IPS-18a (cell line): ENCODE measurements at regions not wholly inside any gene's neighbourhood (a gene's known extent, or its start where the extent isn't known, plus 50 kb on each side); places are given as distances from the start of the nearest gene placed in this dataset.

ENCODE experiments used
- H3K27ac ChIP-seq: one replicate; pipeline ENCODE4 v1.5.1; 2013; ENCODE audit warnings: low read length
- H3K27me3 ChIP-seq: one replicate; pipeline ENCODE4 v1.6.1; 2013; ENCODE audit warnings: mild to moderate bottlenecking, low read length; ENCODE audit not compliant: control insufficient read depth, insufficient read depth
- H3K36me3 ChIP-seq: one replicate; pipeline ENCODE4 v1.6.1; 2013; ENCODE audit warnings: low read depth, low read length; ENCODE audit not compliant: control insufficient read depth
- H3K4me1 ChIP-seq: one replicate; pipeline ENCODE4 v1.6.1; 2013; ENCODE audit warnings: low read depth, low read length; ENCODE audit not compliant: control insufficient read depth
- H3K4me3 ChIP-seq: one replicate; pipeline ENCODE4 v1.5.1; 2013; ENCODE audit warnings: low read length
- H3K9ac ChIP-seq: one replicate; pipeline ENCODE4 v1.6.1; 2013; ENCODE audit warnings: mild to moderate bottlenecking, low read length, moderate library complexity
- H3K9me3 ChIP-seq: one replicate; pipeline ENCODE4 v1.6.1; 2013; ENCODE audit warnings: low read depth, low read length; ENCODE audit not compliant: control insufficient read depth

- Histone ChIP-seq H3K9me3 (no peaks in the 10 kb centered on the region), H3K4me3 (no peak overlapping the region), H3K36me3 (no peaks in the 10 kb centered on the region), H3K27me3 (no peaks in the 10 kb centered on the region), H3K4me1 (peaks cover 11% of the 10 kb centered on the region), H3K9ac (no peak overlapping the region), H3K27ac (no peak overlapping the region)
These were observed 167.9 kb upstream of the BRINP1 start for GRCh38 chr9:119537138-119537537.

GRCh38 chr9:119533504-119533903 lies 164.3 kb upstream of the BRINP1 start:
- peaks cover 11% of the 10 kb centered on the region for H3K4me1 ChIP-seq
- no peak overlapping the region for H3K4me3 ChIP-seq
- no peak overlapping the region for H3K9ac ChIP-seq
- no peaks in the 10 kb centered on the region for H3K27me3 ChIP-seq
- H3K27ac ChIP-seq: no peak overlapping the region
- H3K36me3 ChIP-seq: no peaks in the 10 kb centered on the region
- H3K9me3 ChIP-seq: no peaks in the 10 kb centered on the region

DNA sequence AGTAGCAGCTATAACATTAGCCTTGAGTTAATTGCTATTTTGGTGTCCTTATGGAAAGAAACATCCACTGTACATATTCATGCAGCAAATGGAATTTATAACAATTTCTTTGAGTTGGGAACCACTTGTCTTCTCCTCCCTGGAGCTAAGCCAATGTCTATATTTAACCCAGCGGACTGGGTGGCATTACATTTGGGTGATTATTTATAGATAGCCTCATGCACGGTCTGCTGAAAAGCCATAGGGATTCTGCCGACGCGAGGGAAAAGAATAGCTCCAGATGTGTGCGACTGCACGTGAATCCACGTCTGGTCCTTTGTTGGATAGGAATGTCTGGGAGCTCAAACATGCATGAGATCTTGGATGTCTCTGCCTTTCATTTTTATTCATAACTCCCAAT lies 157.5 kb upstream of the BRINP1 start:
- Histone ChIP-seq H3K4me3 (no peak overlapping the region), H3K4me1 (no peaks in the 10 kb centered on the region), H3K27me3 (no peaks in the 10 kb centered on the region)

GRCh38 chr9:119523508-119523907 lies 154.3 kb upstream of the BRINP1 start:
- Histone ChIP-seq H3K9ac (no peak overlapping the region), H3K36me3 (no peaks in the 10 kb centered on the region), H3K4me3 (no peak overlapping the region), H3K4me1 (no peaks in the 10 kb centered on the region), H3K27ac (no peak overlapping the region), H3K9me3 (no peaks in the 10 kb centered on the region), H3K27me3 (no peaks in the 10 kb centered on the region)

More for the DNA sequence above, 157.5 kb upstream of the BRINP1 start:
- Histone ChIP-seq H3K27ac (no peak overlapping the region), H3K9ac (no peak overlapping the region), H3K9me3 (no peaks in the 10 kb centered on the region), H3K36me3 (no peaks in the 10 kb centered on the region)

GRCh38 chr9:119522381-119522780 lies 153.1 kb upstream of the BRINP1 start:
- no peak overlapping the region for H3K27ac ChIP-seq
- H3K27me3 ChIP-seq: no peaks in the 10 kb centered on the region
- H3K36me3 ChIP-seq: no peaks in the 10 kb centered on the region
- no peaks in the 10 kb centered on the region for H3K9me3 ChIP-seq
- no peak overlapping the region for H3K9ac ChIP-seq
- H3K4me3 ChIP-seq: no peak overlapping the region
- H3K4me1 ChIP-seq: no peaks in the 10 kb centered on the region

DNA sequence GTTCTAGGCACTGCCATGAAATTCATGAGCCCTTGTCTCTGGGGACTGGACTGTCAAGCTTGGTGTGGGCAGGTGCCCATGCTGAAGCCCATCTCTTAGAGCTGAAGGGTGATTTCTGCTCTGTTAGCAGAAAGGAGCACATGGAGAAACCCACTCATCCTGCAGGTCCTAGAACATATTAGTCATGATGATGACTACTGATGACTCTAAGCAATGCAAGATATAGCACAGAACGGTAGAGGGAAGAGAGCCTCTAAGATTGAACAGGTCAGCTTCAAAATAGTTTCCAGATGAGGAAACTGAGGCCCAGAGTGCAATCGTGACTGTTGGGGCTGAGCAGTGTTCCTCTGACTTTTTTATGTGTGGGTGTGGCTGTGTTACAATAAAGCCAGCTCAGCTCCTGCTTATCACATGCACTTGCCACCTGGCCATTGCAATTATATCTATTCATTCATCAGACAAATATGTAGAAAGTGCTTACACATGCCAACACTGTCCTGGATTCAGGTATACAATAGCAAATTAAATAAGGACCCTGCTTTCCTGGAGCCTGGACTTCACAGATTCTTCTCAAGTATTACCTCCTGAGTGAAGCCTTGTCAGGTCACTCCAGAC lies 140.2 kb upstream of the BRINP1 start:
- H3K4me3 ChIP-seq: no peak overlapping the region
- H3K9ac ChIP-seq: no peak overlapping the region
- no peaks in the 10 kb centered on the region for H3K4me1 ChIP-seq
- no peaks in the 10 kb centered on the region for H3K36me3 ChIP-seq
- H3K27me3 ChIP-seq: no peaks in the 10 kb centered on the region
- H3K9me3 ChIP-seq: no peaks in the 10 kb centered on the region
- no peak overlapping the region for H3K27ac ChIP-seq

DNA sequence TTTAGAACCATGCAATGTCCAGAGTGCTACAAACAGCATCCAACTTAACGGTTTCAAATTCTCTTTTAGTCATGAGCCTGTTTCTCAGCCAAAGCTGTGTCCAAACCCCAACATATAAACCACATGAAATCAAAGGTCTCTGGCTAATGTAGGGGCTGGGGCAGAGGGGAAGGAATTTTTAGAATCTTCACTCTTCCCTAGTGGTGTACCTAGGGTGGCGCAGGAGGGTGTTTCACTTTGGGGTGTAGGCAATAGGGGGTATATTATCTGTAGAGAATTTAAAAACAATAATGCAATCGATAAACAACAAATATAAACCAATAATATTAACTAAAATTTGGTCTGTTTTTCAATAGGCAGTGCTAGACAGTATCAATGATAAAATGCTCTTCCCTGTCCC lies 132.1 kb upstream of the BRINP1 start:
- H3K4me1 ChIP-seq: no peaks in the 10 kb centered on the region
- no peaks in the 10 kb centered on the region for H3K36me3 ChIP-seq
- H3K27ac ChIP-seq: no peak overlapping the region
- no peaks in the 10 kb centered on the region for H3K9me3 ChIP-seq
- H3K9ac ChIP-seq: no peak overlapping the region
- no peaks in the 10 kb centered on the region for H3K27me3 ChIP-seq
- H3K4me3 ChIP-seq: no peak overlapping the region

- H3K4me3 ChIP-seq: no peak overlapping the region
- H3K9ac ChIP-seq: no peak overlapping the region
- no peaks in the 10 kb centered on the region for H3K4me1 ChIP-seq
- no peak overlapping the region for H3K27ac ChIP-seq
- H3K36me3 ChIP-seq: no peaks in the 10 kb centered on the region
- H3K9me3 ChIP-seq: no peaks in the 10 kb centered on the region
- H3K27me3 ChIP-seq: no peaks in the 10 kb centered on the region
These were observed 131.0 kb upstream of the BRINP1 start for GRCh38 chr9:119500072-119500771.

DNA sequence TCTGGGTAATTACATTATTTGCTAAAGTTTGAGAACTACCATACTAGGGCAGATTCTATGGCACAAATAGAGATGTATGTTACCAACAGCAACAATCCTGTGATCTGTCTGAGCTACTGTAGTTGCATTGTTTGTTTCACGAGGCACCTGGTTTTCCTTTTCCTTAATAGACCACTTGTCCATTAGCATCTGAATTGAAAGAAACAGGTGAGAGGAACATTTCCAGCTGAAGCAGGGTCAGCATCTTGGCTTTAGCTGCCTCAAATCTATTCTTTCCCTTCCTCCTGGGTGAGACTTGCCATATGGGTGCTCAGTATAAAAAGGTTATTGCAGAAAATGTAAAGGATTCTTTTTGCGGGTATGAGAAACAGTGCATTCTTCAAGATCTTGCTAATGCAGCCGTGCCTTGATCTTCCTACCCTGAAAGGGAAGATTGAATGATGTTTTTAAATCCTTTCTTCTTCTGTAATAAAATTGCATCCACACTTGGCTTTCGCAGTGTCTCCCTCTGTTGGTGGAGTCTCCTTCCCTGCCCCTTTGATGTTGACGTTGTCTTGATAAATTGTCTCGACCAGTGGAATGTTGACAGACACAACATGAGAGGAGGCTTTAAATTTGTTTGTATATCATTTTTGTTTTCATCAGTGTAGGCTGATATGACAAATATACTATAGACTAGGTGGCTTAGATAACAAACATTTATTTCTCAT lies 118.0 kb upstream of the BRINP1 start:
- Histone ChIP-seq H3K4me1 (peaks cover 13% of the 10 kb centered on the region), H3K9me3 (no peaks in the 10 kb centered on the region), H3K4me3 (no peak overlapping the region), H3K9ac (no peak overlapping the region), H3K27me3 (no peaks in the 10 kb centered on the region), H3K36me3 (no peaks in the 10 kb centered on the region), H3K27ac (no peak overlapping the region)

DNA sequence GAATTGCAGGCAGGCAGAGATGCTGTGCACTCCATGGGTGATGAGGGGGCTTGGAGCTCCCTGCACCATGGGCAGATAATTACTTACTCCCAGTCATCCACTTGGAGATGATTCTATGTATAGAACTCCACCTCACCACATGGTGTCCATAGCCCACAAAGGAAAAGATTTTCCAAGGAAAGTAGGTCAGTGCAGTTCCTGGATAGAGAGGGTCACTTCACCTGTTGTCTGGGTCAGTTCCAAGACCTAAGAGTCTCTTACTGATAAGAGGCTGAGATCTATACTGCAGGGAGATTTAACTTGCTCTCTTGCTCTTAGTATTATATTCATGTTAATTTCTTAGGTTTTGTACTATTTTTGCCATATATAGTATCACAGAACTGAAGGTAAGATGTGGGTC lies 113.9 kb upstream of the BRINP1 start:
- no peak overlapping the region for H3K27ac ChIP-seq
- H3K36me3 ChIP-seq: no peaks in the 10 kb centered on the region
- no peak overlapping the region for H3K9ac ChIP-seq
- peaks cover 13% of the 10 kb centered on the region for H3K4me1 ChIP-seq
- no peak overlapping the region for H3K4me3 ChIP-seq
- H3K27me3 ChIP-seq: no peaks in the 10 kb centered on the region
- no peaks in the 10 kb centered on the region for H3K9me3 ChIP-seq

- Histone ChIP-seq H3K4me3 (no peak overlapping the region), H3K9me3 (no peaks in the 10 kb centered on the region), H3K36me3 (no peaks in the 10 kb centered on the region), H3K27ac (no peak overlapping the region), H3K9ac (no peak overlapping the region), H3K27me3 (no peaks in the 10 kb centered on the region), H3K4me1 (no peaks in the 10 kb centered on the region)
These were observed 108.0 kb upstream of the BRINP1 start for GRCh38 chr9:119477197-119477596.

DNA sequence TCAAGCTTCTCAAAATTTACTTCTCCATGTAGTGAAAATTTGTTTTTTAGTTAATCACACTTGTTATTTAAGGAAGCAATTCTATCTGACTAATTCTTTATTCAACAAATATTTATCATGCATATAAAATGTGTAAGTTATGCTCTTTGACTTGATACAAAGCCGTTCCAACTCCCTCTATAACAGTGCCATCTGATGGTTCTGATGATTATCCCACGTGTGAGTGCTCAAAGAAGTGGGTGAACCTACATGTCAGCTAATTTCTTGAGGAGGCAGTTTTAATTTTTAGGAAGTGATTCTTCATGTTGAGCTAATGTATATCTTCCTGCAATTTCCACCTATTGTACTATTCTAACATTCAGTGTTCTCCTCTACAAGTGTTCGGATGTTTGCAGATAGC lies 88.8 kb upstream of the BRINP1 start:
- Histone ChIP-seq H3K9me3 (no peaks in the 10 kb centered on the region), H3K36me3 (no peaks in the 10 kb centered on the region), H3K4me1 (no peaks in the 10 kb centered on the region), H3K4me3 (no peak overlapping the region), H3K9ac (no peak overlapping the region), H3K27me3 (no peaks in the 10 kb centered on the region), H3K27ac (no peak overlapping the region)
